ENCODE measurements at regions not wholly inside any gene's neighbourhood (a gene's known extent, or its start where the extent isn't known, plus 50 kb on each side); places are given as distances from the start of the nearest gene placed in this dataset.

DNA sequence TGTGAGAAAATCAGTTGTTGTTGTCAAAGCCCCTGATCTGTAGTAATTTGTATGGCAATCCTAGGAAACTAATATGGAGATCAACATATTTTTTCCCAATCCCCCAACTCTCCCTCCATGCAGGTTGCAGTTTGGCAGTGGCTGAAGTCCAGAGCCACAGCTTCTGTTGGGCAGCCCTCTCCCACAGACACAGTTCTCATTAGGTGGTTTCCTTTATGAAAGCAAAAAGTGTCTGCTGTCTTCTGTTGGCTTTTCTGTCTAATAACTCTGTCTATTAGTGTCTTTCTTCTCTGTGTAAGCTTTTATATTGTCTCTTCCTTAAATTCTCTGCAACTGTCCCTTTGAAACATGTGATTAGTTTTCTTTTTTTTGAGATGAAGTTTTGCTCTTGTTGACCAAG lies 914.3 kb upstream of the NCAM2 start:
- no peak for TF ChIP-seq HDGF (IDR thresholded peaks at IDR 0.05; ENCODE audit: borderline replicate concordance)
- no peak for TF ChIP-seq FOXK2 (IDR thresholded peaks at IDR 0.05)
- TF ChIP-seq NFRKB (IDR thresholded peaks at IDR 0.05) = no peak
- TF ChIP-seq CTBP1 (IDR thresholded peaks at IDR 0.05; ENCODE audit: borderline replicate concordance) = no peak
- no peak for TF ChIP-seq FOXA1 (IDR thresholded peaks at IDR 0.05)
- TF ChIP-seq SUZ12 (IDR thresholded peaks at IDR 0.05) = no peak
- TF ChIP-seq L3MBTL2 (conservative IDR thresholded peaks at IDR 0.05) = no peak
- no peak for TF ChIP-seq ZNF384 (IDR thresholded peaks at IDR 0.05)
- TF ChIP-seq TARDBP (IDR thresholded peaks at IDR 0.05) = no peak
- no peak for TF ChIP-seq BHLHE40 (IDR thresholded peaks at IDR 0.05; ENCODE audit: borderline replicate concordance)
- no peak for TF ChIP-seq SP1 (IDR thresholded peaks at IDR 0.05)
- TF ChIP-seq, protein P1, sequence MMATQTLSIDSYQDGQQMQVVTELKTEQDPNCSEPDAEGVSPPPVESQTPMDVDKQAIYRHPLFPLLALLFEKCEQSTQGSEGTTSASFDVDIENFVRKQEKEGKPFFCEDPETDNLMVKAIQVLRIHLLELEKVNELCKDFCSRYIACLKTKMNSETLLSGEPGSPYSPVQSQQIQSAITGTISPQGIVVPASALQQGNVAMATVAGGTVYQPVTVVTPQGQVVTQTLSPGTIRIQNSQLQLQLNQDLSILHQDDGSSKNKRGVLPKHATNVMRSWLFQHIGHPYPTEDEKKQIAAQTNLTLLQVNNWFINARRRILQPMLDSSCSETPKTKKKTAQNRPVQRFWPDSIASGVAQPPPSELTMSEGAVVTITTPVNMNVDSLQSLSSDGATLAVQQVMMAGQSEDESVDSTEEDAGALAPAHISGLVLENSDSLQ (IDR thresholded peaks at IDR 0.05) = no peak
- TF ChIP-seq LEF1 (IDR thresholded peaks at IDR 0.05; ENCODE audit: borderline replicate concordance) = no peak
- TF ChIP-seq ELF4 (IDR thresholded peaks at IDR 0.05) = no peak

Data from HEK293T (cell line).